ENCODE measurements at regions not wholly inside any gene's neighbourhood (a gene's known extent, or its start where the extent isn't known, plus 50 kb on each side); places are given as distances from the start of the nearest gene placed in this dataset.

GRCh38 chr21:20313013-20313412, 685.2 kb upstream of the NCAM2 start:
- no peak for DNase-seq (ENCODE audit: low spot score)
- in situ Hi-C loops (cut with MboI; ENCODE audit: low sequenced_read_pairs, unreplicated experiment), result no loop called here
- TF ChIP-seq, protein P1, sequence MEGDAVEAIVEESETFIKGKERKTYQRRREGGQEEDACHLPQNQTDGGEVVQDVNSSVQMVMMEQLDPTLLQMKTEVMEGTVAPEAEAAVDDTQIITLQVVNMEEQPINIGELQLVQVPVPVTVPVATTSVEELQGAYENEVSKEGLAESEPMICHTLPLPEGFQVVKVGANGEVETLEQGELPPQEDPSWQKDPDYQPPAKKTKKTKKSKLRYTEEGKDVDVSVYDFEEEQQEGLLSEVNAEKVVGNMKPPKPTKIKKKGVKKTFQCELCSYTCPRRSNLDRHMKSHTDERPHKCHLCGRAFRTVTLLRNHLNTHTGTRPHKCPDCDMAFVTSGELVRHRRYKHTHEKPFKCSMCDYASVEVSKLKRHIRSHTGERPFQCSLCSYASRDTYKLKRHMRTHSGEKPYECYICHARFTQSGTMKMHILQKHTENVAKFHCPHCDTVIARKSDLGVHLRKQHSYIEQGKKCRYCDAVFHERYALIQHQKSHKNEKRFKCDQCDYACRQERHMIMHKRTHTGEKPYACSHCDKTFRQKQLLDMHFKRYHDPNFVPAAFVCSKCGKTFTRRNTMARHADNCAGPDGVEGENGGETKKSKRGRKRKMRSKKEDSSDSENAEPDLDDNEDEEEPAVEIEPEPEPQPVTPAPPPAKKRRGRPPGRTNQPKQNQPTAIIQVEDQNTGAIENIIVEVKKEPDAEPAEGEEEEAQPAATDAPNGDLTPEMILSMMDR (IDR thresholded peaks at IDR 0.05; ENCODE audit: borderline replicate concordance, control extremely low read depth, extremely low read depth, insufficient read depth, missing control alignments), result no peak

GRCh38 chr21:20315042-20315441, 683.2 kb upstream of the NCAM2 start:
- DNase-seq (ENCODE audit: low spot score), result no peak
- TF ChIP-seq, protein P1 (IDR thresholded peaks at IDR 0.05; ENCODE audit: borderline replicate concordance, control extremely low read depth, extremely low read depth, insufficient read depth, missing control alignments), result no peak
- in situ Hi-C loops (cut with MboI; ENCODE audit: low sequenced_read_pairs, unreplicated experiment), result no loop called here

- in situ Hi-C loops (cut with MboI; ENCODE audit: low sequenced_read_pairs, unreplicated experiment), result no loop called here
- no peak for DNase-seq (ENCODE audit: low spot score)
- TF ChIP-seq, protein P1 (IDR thresholded peaks at IDR 0.05; ENCODE audit: borderline replicate concordance, control extremely low read depth, extremely low read depth, insufficient read depth, missing control alignments), result no peak
Observed at GRCh38 chr21:20329636-20330035, 668.6 kb upstream of the NCAM2 start.

- no peak for DNase-seq (ENCODE audit: low spot score)
- TF ChIP-seq, protein P1 (IDR thresholded peaks at IDR 0.05; ENCODE audit: borderline replicate concordance, control extremely low read depth, extremely low read depth, insufficient read depth, missing control alignments), result no peak
- in situ Hi-C loops (cut with MboI; ENCODE audit: low sequenced_read_pairs, unreplicated experiment), result no loop called here
Observed at GRCh38 chr21:20330652-20331051, 667.6 kb upstream of the NCAM2 start.

GRCh38 chr21:20334585-20334984, 663.6 kb upstream of the NCAM2 start:
- no peak for DNase-seq (ENCODE audit: low spot score)
- in situ Hi-C loops (cut with MboI; ENCODE audit: low sequenced_read_pairs, unreplicated experiment), result no loop called here
- TF ChIP-seq, protein P1 (IDR thresholded peaks at IDR 0.05; ENCODE audit: borderline replicate concordance, control extremely low read depth, extremely low read depth, insufficient read depth, missing control alignments), result peak; percentile 7

DNA sequence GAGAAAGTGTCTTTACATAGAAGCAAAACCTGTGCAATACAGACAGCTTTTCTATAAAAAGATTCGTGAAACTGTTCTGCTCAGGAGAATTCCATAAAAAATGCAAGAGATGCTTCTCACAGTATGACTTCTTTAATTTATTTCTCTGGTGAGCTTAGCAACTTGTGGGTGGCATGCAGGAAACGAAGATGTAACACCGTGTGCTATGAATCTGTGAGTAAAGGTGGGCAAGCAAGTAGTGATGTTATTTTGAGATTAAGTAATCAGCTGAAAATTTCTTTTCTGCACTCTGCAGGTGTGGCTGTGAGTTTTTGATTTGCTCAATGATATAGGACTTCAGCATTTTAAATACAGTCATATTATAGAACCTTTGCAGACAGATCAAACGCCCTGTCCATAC, 656.8 kb upstream of the NCAM2 start:
- TF ChIP-seq, protein P1 (IDR thresholded peaks at IDR 0.05; ENCODE audit: borderline replicate concordance, control extremely low read depth, extremely low read depth, insufficient read depth, missing control alignments), result no peak
- in situ Hi-C loops (cut with MboI; ENCODE audit: low sequenced_read_pairs, unreplicated experiment), result no loop called here
- DNase-seq (ENCODE audit: low spot score), result no peak

- DNase-seq (ENCODE audit: low spot score), result no peak
- in situ Hi-C loops (cut with MboI; ENCODE audit: low sequenced_read_pairs, unreplicated experiment), result no loop called here
- TF ChIP-seq, protein P1 (IDR thresholded peaks at IDR 0.05; ENCODE audit: borderline replicate concordance, control extremely low read depth, extremely low read depth, insufficient read depth, missing control alignments), result no peak
Observed at GRCh38 chr21:20343186-20343585, 655.0 kb upstream of the NCAM2 start.
